Limb (tissue), 2 donors: ENCODE measurements at regions not wholly inside any gene's neighbourhood (a gene's known extent, or its start where the extent isn't known, plus 50 kb on each side); places are given as distances from the start of the nearest gene placed in this dataset.
"Not testable (repeated sequence)": the region's sequence is repeated elsewhere in the genome, so short reads cannot be mapped to it uniquely, and the experiment has no call there.

Experiments
- DNase-seq, 2 donors: peaks; one replicate each; pipeline ENCODE4 v3.0.0-alpha.2; 2016; ENCODE audit errors: extremely low spot score in 2 of 2

- no peak for DNase-seq
Measured at GRCh38 chr4:134727696-134728095, 526.1 kb upstream of the PABPC4L start.

GRCh38 chr4:134722306-134722705, 520.7 kb upstream of the PABPC4L start:
- DNase-seq: no peak

GRCh38 chr4:134720030-134720429, 518.4 kb upstream of the PABPC4L start:
- DNase-seq: no peak

DNA sequence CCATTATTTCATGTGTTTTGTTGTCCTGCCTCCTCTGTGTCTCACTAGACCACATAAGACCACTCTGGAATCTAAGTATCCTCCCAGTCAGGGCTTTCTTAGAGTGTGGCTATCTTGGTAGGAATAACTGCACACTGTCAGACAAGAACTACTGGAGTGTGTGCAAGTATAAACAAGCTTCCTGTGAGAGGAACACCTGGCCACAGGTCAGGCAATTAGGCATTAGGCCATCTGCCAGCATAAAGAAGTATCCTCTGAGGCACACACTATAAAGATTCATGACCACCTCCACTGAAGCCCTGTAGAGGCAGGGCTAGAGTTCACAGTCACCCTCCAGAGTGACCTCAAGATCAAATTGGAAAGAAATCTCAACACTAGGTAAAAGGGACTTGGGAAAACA, 507.0 kb upstream of the PABPC4L start:
- DNase-seq: no peak

GRCh38 chr4:134708026-134708425, 506.4 kb upstream of the PABPC4L start:
- no peak for DNase-seq

DNA sequence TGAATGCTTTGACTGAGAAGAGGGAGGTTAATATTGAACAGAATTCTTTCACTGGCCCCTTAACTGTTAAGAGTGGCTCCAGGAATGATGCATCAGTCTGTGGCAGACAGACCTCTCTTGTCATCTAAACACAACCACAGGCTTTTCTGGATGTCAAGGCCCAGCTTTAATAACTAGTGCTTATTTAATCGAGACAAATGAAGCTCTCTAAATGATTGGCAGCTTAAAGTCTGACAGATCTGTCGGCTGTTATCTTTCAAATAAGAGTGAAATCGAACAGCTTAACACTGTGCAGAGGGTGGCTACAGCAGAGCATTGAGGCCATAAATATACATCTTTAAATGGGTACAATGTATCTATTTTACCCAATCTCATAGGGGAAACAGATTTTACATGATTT, 500.8 kb upstream of the PABPC4L start:
- DNase-seq: no peak

DNA sequence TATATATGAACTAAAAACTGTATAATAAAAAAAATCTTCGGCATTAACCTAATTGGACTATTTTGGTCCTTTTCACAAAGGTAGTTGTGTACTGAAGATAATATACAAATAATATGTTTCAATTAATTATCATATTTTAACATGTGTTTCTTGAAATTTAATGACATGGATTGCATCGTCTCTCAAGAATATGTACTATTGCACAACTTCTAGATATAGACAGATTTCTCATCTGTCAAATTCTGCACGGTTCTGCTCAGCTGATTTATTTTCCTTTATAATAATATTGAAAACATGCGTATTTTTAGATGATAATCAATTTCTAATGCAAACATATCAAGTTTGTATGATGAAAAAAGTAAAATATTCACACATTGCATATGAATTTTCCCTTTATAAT, 498.7 kb upstream of the PABPC4L start:
- DNase-seq: no peak

- not testable (repeated sequence) for DNase-seq
Measured at GRCh38 chr4:134698831-134699230, 497.2 kb upstream of the PABPC4L start.

DNA sequence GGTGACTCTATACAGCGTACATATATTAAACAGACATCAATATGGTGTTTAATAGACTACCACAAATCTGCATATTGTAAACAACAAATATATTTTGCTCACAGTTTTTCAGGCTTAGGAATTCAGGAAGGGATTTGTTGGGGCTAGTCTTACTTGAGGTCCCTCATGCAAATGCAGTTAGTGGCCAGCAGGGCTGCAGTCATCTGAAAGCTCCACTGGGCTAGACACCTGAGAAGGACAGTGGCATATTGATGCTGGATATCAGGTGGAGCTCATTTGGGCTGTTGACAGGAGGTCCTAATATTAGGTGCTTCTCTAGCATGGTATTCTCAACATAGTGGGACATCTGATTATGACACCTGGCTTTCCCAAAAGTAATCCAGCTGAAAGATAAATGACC, 493.8 kb upstream of the PABPC4L start:
- DNase-seq: no peak

DNA sequence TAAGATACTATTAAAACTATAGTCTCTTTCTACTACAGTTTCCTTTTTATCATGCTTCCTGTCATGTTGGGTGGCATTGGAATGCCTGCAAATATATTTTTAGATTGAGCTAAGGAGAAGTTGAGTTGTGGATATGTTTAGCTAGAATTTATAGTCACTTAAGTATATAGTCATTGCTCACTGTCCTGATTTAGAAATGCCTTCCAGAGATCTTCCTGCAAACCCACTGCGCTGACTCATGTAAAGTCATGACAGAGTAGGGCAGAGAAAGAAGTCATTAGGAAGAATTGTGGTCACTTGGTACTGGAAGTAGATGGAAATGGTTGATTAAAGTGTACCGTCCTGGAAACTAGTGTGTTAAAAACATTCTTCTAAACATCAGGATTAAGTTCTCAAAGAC, 490.3 kb upstream of the PABPC4L start:
- DNase-seq: no peak

DNA sequence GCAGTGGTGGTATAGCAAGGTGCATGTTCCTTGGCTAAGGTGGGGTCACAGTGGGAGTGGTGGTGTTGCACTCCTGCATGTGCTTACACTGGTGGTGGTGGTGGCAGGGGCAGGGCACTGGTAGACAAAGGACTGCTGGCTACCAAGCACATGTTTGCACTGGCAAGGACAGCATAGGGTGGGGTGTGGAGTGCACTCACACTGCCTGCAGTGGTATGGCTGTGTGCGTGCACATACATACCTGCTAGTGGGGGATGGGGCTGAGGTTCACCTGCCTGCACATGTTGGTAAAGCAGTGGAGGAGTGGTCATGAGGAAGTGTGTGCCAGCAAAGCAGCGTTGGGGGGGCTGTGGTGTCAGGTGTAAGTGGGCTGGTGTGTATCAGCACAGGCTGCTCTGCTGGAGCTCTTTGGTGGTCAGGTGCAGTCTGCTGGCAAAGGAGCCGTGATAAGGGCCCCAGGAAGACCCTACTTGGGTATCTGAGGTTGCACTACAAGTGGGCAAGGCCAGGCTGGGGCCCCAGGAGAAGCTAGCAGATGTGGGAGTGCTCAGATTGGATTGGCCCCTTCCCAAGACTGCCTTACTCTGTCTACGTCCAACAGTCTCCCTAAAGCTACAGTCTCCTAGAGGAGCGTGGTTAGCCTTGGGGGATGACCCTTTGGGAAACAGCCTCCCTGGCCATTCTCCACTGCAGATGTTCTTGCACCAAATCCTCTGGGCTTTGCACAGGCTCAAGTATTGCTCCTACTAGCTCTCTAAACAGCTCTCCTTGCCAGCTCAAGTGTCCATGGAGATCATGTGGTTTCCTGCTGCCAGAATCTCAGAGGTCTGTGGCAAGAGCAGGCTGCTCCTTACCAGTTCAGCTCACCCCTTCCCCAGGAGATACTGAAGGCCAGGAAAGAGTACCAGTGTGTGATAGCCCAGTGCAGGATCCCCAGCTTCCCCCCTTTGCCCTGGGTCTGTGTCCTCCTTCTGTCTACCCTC, 486.3 kb upstream of the PABPC4L start:
- DNase-seq: no peak

- DNase-seq: no peak
Measured at GRCh38 chr4:134677209-134677814, 475.7 kb upstream of the PABPC4L start.

DNA sequence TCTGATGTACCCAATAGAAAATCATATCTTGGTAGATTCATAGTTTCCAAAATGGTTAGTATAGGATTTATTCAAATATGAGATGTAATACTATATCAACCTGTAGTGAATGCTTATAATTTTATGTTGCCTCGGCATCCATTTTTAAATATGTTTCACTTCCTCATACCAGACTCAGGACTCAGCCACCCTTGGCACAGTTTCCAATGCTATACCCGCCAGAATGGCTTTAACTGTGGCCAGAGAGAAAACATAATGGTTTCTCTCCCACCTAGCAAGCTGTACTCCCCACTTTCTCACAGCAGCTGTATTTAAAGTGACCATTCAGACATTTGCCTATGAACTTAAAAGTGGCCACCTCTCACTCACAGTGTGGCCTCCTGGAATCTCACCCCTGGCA, 466.6 kb upstream of the PABPC4L start:
- no peak for DNase-seq

GRCh38 chr4:134666640-134667039, 465.1 kb upstream of the PABPC4L start:
- no peak for DNase-seq

DNA sequence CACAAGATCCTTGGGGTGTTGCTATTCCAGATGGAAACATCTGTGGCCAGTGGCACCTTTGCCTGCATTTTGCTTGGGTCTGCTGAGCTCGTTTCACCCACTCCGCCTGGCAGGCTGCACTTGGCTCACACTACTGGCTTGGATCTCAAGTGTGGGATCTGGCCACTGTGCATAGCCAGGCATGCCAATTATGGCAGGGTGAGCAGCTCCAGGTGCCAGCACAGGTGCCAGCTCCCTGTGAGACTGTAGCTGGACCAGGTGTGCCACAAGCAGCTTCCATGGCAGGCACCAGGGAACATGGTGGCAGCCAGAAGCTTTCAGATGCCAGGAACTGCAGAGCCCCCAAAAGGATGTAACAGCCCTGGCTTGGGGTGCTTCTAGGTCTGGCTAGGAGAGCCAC, 463.8 kb upstream of the PABPC4L start:
- no peak for DNase-seq

GRCh38 chr4:134663742-134664141, 462.2 kb upstream of the PABPC4L start:
- no peak for DNase-seq

DNA sequence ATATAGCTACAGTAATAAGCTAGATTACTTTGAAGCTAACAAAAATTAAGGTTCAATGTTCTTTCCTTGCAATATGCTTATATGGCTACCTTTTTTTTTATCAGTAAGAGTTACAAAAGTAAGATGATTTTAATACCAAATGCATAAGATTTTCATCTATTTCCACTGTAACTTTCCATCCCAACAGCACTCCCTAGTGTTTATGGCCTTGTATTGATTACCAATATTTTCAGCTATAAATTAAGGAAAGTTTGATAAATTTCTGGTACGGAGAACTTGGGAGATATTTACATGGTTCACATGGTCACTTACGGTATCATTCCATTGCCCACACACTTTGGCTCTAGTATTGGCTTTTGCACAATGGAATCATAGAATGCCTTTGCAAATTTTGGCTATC, 448.9 kb upstream of the PABPC4L start:
- no peak for DNase-seq

- no peak for DNase-seq
Measured at GRCh38 chr4:134645778-134646177, 444.2 kb upstream of the PABPC4L start.

- DNase-seq: no peak
Measured at GRCh38 chr4:134636338-134637051, 434.9 kb upstream of the PABPC4L start.

DNA sequence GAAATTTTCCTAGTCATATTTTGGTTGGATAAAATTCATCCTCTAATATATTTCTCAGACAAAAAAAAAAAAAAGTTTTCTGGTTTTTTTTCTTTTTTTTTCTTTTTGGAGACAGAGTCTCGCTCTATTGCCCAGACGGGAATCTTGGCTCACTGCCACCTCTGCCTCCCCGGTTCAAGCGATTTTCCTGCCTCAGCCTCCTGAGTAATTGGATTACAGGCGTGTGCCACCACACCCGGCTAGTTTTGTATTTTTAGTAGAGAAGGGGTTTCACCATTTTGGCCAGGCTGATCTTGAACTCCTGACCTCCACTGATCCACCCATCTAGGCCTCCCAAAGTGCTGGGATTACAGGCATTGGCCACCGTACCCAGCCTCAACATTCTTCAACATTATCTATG, 432.7 kb upstream of the PABPC4L start:
- no peak for DNase-seq

GRCh38 chr4:134632056-134632455, 430.5 kb upstream of the PABPC4L start:
- no peak for DNase-seq

GRCh38 chr4:134628066-134628465, 426.5 kb upstream of the PABPC4L start:
- no peak for DNase-seq
